ENCODE measurements at regions not wholly inside any gene's neighbourhood (a gene's known extent, or its start where the extent isn't known, plus 50 kb on each side); places are given as distances from the start of the nearest gene placed in this dataset.
"Not testable (repeated sequence)": the region's sequence is repeated elsewhere in the genome, so short reads cannot be mapped to it uniquely, and the experiment has no call there.

DNA sequence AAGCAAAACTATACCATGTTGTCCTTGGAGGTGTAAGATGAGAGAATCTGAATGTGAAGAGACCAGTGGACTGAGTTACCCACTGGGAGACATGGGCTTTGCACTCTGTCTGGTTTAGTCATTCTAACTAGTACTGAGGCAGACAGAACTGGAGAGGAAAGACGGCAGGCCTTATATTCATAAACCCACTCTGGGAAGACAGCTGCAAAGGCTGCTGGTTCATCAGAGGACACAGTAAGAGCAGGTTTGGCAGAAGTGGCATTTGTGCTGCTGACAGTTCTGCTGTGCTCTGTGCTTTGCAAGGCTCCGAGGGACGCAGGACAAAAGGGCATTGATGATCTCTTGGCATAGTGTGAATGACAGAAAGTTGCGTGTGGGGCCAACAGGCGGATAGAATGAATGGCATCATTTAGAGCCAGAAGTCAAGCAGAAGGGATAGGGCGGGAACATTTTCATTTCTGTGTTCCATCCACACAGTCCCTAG lies 142.3 kb upstream of the TENT5A start:
- DNase-seq, result no peak
- H3K36me3 Mint-ChIP-seq (ENCODE audit: low read depth), result no peaks in the 10 kb centered on the region
- TF ChIP-seq, protein P1, sequence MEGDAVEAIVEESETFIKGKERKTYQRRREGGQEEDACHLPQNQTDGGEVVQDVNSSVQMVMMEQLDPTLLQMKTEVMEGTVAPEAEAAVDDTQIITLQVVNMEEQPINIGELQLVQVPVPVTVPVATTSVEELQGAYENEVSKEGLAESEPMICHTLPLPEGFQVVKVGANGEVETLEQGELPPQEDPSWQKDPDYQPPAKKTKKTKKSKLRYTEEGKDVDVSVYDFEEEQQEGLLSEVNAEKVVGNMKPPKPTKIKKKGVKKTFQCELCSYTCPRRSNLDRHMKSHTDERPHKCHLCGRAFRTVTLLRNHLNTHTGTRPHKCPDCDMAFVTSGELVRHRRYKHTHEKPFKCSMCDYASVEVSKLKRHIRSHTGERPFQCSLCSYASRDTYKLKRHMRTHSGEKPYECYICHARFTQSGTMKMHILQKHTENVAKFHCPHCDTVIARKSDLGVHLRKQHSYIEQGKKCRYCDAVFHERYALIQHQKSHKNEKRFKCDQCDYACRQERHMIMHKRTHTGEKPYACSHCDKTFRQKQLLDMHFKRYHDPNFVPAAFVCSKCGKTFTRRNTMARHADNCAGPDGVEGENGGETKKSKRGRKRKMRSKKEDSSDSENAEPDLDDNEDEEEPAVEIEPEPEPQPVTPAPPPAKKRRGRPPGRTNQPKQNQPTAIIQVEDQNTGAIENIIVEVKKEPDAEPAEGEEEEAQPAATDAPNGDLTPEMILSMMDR (IDR thresholded peaks at IDR 0.05), result no peak
- H3K4me1 Mint-ChIP-seq, result no peaks in the 10 kb centered on the region
- H3K27me3 Mint-ChIP-seq (ENCODE audit: low read depth, poor library complexity), result peaks cover 3% of the 10 kb centered on the region
- H3K27ac Mint-ChIP-seq, result no peak overlapping the region
- H3K4me3 Mint-ChIP-seq, result no peak overlapping the region
- H3K9me3 Mint-ChIP-seq, result no peaks in the 10 kb centered on the region

DNA sequence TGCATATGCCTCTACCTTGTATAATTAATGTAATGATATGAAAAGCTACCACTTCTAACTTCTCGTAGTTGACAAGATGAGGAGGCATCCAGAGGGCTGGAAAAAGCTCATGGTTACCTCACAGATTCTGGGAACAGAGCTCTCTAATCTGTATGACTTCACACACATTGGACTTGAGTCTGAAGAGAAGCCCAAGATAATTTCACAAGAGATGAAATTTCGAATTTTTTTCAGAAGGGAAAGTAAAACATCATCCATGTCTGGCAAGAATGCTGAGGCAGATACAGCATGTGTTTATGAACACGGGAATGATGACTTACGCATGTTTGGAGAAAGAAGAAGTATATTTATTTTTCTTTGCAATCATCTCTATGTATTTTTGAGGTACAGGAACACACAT lies 141.8 kb upstream of the TENT5A start:
- H3K4me3 Mint-ChIP-seq, result no peak overlapping the region
- H3K36me3 Mint-ChIP-seq (ENCODE audit: low read depth), result no peaks in the 10 kb centered on the region
- H3K4me1 Mint-ChIP-seq, result no peaks in the 10 kb centered on the region
- no peak for DNase-seq
- no peak overlapping the region for H3K27ac Mint-ChIP-seq
- TF ChIP-seq, protein P1 (IDR thresholded peaks at IDR 0.05), result no peak
- no peaks in the 10 kb centered on the region for H3K9me3 Mint-ChIP-seq
- H3K27me3 Mint-ChIP-seq (ENCODE audit: low read depth, poor library complexity), result peaks cover 3% of the 10 kb centered on the region

DNA sequence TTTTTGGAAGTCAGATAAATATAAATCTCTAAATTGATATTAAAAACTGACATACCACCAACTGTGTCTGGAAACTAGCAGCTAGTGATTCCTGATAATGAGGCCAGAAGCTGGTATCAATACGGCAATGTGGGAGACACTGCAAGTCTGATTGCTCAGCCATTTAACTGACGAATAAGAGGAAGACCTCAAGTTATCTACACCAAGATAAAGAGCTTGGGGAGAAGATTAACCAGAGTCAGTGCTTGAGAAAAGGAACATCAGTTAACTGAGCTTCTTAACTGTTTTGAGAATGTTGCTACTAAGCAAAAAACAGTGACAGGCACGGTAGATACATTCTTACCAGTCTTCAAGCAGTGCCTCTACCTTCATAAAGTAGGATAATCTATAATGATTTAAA lies 140.4 kb upstream of the TENT5A start:
- TF ChIP-seq, protein P1 (IDR thresholded peaks at IDR 0.05), result no peak
- H3K4me1 Mint-ChIP-seq, result no peaks in the 10 kb centered on the region
- peaks cover 3% of the 10 kb centered on the region for H3K27me3 Mint-ChIP-seq (ENCODE audit: low read depth, poor library complexity)
- no peaks in the 10 kb centered on the region for H3K36me3 Mint-ChIP-seq (ENCODE audit: low read depth)
- no peak overlapping the region for H3K27ac Mint-ChIP-seq
- no peak for DNase-seq
- H3K4me3 Mint-ChIP-seq, result no peak overlapping the region
- no peaks in the 10 kb centered on the region for H3K9me3 Mint-ChIP-seq

DNA sequence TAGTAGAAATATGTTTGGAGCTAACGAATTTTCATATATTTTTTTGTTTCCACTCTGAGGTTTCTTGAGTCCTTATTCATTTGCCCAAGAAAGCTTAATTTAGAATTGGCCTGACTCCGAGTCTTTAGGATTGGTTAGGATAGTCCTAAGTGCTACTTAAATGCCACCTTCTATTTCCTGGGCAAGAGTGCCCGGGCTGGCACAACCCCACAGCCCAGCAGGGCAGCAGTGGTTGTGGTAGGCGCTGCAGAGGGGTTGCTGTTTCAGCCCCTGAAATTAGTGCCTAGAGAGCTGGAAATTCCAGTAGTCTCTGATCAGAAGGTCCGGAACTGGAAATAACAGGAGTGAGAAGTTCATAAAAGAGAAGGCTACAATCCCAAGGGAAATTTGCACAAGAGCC lies 139.4 kb upstream of the TENT5A start:
- TF ChIP-seq, protein P1 (IDR thresholded peaks at IDR 0.05), result no peak
- Mint-ChIP-seq H3K36me3 (ENCODE audit: low read depth) (no peaks in the 10 kb centered on the region), H3K27me3 (ENCODE audit: low read depth, poor library complexity) (peaks cover 2% of the 10 kb centered on the region), H3K9me3 (no peaks in the 10 kb centered on the region), H3K27ac (no peak overlapping the region), H3K4me3 (no peak overlapping the region), H3K4me1 (no peaks in the 10 kb centered on the region)
- DNase-seq, result no peak

DNA sequence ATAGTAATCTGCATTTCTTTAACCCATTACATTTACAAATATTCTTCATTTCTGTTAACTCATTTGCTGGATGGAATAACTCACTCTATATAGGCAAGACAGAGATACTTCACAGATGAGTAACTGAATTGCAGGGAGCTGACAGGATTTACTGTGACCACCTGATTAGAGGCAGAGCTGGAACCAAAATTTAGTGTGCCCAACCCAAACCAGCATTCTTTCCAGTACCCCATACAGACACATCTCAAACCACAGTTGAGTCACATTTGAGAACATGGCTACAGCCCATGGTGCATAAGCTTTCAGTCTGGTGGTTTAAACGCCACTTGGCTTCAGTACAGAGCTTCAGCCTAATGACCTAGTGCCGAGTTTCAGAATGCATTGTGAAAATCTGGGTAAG lies 138.4 kb upstream of the TENT5A start:
- Mint-ChIP-seq H3K27ac (no peak overlapping the region), H3K36me3 (ENCODE audit: low read depth) (no peaks in the 10 kb centered on the region), H3K27me3 (ENCODE audit: low read depth, poor library complexity) (no peaks in the 10 kb centered on the region), H3K4me3 (no peak overlapping the region), H3K4me1 (no peaks in the 10 kb centered on the region), H3K9me3 (no peaks in the 10 kb centered on the region)
- no peak for DNase-seq
- TF ChIP-seq, protein P1 (IDR thresholded peaks at IDR 0.05), result no peak

DNA sequence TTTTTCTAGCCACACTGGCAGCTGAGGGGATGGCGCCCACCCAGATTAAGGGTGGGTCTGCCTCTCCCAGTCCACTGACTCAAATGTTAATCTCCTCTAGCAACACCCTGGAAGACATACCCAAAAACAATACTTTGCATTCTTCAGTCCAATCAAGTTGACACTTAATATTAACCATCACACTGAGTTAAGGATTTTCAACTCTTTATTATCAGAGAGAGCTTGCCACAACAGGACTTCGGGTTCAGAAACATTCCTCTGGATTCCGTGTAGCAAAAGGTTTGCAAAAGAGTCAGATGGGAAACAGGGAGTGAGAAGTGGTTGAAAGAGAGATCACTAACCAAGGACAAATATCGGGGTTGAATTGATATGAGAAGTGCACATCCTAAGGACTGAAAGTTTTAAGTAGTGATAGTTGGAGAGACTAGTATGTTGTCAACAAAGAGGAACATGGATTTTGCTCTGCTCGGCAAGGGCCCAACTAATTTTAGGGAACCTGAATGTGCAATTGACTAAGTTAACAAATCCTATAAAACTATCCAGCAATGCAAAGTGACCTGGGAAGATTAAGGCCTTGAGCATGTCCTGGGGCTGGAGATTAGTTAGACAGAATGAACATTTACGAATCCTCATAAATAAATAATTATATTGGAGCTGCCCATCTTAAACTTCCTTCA lies 137.0 kb upstream of the TENT5A start:
- Mint-ChIP-seq H3K9me3 (no peaks in the 10 kb centered on the region), H3K27ac (no peak overlapping the region), H3K4me1 (no peaks in the 10 kb centered on the region), H3K4me3 (no peak overlapping the region), H3K27me3 (ENCODE audit: low read depth, poor library complexity) (no peaks in the 10 kb centered on the region), H3K36me3 (ENCODE audit: low read depth) (no peaks in the 10 kb centered on the region)
- no peak for DNase-seq
- TF ChIP-seq, protein P1 (IDR thresholded peaks at IDR 0.05), result no peak

DNA sequence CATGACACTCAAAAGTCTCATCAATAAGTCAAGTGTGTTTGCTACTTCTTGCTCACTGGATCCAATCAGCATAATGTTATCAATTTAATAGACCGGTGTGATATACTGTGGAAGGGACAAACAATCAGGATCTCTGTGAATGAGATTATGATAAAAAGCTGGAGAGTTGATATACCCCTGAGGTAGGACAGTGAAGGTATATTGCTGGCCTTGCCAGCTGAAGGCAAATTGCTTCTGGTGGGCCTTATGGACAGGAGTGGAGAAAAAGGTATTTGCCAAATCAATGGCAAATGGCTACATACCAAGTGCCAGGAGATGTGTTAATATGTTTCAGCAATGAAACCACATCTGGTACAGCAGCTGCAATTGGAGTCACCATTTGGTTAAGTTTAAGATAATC lies 134.4 kb upstream of the TENT5A start:
- DNase-seq; H3K27ac Mint-ChIP-seq; H3K9me3 Mint-ChIP-seq; H3K4me3 Mint-ChIP-seq; H3K4me1 Mint-ChIP-seq; H3K36me3 Mint-ChIP-seq (ENCODE audit: low read depth); H3K27me3 Mint-ChIP-seq (ENCODE audit: low read depth, poor library complexity): not testable (repeated sequence)

Data from nephron progenitor cell (in vitro differentiated cells).